GM21360 (cell line): ENCODE measurements at regions not wholly inside any gene's neighbourhood (a gene's known extent, or its start where the extent isn't known, plus 50 kb on each side); places are given as distances from the start of the nearest gene placed in this dataset.
"Not testable (repeated sequence)": the region's sequence is repeated elsewhere in the genome, so short reads cannot be mapped to it uniquely, and the experiment has no call there.

Source experiments
- ATAC-seq: cut with Tn5 transposase; IDR thresholded peaks from one replicate; pipeline ENCODE4 v1.9.1; 2021; ENCODE audit warnings: mild to moderate bottlenecking, moderate library complexity; ENCODE audit not compliant: unreplicated experiment

DNA sequence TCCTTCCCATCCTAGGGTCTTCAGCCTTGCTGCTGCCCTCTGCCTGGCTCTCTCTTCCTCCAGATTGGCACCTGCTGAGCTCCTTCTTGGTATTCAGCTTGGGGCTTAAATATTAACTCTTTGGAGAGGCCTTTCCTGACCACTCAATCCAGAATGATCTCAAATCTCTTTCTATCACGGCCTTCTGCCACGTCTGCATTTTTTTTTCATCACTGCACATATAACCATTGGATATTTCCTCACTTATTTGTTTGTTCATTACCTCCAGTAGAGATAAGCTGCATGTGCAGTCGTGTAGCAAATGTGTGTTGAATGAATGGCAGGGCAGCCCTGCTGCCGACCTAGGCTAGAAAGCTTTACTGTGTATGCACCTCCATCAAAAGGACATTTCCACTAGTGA lies 51.6 kb upstream of the MPP7 start:
- no peak for ATAC-seq

DNA sequence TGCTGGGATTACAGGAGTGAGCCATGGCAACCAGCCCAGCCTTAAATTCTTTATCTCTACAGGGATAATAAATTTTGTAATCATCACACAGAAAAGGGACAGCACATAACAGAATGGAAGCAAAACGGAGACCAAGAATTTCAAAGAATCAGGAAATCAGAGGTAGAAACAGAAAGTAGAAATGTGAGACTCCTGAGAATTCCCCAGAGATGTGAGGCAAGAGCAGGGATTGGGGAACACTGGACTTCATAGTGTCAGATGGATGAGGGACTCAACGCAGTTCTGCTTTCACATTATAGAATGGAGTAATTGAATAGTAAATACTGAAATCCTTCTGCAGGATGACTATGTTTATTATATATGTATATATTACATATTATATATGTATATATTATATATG lies 52.5 kb upstream of the MPP7 start:
- no peak for ATAC-seq

DNA sequence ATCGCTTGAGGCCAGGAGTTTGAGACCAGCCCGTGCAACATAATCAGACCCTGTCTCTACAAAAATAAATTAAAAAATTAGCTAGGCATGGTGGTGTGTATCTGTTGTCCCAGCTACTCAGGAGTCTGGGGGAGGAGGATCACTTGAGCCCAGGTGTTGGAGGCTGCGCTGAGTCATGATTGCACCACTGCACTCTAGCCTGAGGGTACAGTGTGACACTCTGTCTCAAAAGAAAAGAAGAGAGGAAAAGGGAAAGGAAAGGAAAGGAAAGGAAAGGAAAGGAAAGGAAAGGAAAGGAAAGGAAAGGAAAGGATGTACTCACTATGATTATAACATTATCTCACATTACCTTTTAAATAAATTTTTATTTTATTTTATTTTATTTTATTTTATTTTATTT lies 56.5 kb upstream of the MPP7 start:
- ATAC-seq = no peak

DNA sequence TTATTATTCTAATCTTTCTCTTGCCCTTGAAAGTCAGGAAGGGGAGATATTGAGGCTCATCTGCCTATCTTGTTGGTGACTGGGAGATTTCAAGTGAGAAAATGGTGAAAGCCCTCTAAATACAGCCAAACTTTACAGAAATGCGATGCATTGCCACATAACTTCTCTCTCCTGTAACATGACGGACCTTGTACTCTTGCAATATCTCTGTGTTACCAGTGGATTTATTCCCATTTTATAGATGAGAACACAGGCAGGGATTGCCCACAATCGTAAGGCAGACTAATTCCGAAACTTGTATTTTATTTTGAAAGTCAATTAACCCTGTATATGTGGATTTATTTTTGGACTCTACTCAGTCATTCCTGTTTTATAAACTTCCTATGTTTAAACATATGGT lies 57.3 kb upstream of the MPP7 start:
- no peak for ATAC-seq

DNA sequence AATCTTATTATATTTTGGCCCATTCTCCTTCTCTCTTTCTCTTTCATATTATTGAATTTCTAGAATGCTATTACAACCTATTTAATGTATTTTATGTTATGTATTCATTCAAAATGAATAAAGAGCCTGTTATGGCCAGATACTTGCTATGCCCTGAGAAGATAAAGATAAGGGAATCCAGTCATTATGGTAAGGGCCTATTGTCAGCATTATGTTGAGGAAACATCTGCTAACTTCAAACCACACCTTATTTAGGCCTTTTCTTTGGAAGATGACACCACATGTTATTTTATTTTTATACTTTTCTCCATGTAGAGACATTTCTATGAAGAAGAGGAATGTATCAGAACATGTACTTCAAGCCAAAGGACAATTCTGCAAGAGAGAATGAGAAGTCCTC lies 60.5 kb upstream of the MPP7 start:
- no peak for ATAC-seq

DNA sequence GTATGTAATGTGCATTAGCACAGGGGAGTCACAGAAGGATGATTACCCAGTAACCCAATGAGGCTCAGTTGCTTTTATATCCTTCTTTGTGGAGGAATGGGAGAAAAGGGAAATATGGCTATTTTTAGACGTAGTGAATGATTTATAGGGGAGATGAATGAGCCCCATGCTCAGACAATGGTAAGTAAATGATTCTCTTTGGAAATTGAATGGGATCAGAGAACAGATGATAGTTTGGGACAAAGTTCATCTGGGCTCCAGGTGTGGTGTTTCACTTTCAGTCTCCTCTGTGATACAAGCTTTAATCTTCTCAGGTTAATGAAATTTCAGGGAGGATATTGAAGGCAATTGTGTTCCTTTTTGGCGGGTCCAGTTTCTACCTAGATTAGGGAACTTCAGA lies 63.0 kb upstream of the MPP7 start:
- no peak for ATAC-seq

DNA sequence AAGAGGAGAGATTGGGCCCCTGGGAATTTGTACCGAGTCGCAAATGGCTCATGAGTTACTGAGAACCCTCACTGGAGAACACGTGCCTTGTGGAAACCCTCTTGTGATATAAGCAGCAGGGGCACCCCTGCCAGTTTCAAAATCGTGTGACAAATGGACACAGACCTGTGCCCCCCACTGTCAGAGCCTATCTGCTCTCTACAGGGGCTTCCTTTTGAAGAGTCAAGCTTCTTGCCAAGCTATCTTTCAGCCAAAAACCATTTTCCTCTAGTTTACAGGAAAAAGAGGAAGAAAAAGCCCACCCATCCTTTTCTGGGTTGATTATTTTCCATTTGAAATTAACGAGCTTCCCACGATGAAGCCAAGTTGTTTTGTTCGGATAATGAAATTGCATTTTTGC lies 64.1 kb upstream of the MPP7 start:
- no peak for ATAC-seq

DNA sequence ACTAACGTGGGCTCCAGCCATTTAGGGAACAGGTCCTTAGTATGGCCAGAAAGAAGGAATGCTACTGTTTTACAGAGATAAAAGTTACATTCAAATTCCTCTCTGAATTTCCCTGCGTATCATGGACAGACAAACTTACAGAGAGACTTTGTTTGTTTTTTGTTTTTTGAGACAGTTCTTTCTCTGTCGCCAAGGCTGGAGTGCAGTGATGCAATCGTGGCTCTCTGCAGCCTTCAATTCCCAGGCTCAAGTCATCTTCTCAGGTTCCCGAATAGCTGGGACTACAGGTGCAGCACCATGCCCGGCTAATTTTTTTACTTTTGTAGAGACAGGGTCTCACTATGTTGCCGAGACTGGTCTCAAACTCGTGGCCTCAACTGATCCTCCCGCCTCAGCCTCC lies 64.5 kb upstream of the MPP7 start:
- no peak for ATAC-seq

DNA sequence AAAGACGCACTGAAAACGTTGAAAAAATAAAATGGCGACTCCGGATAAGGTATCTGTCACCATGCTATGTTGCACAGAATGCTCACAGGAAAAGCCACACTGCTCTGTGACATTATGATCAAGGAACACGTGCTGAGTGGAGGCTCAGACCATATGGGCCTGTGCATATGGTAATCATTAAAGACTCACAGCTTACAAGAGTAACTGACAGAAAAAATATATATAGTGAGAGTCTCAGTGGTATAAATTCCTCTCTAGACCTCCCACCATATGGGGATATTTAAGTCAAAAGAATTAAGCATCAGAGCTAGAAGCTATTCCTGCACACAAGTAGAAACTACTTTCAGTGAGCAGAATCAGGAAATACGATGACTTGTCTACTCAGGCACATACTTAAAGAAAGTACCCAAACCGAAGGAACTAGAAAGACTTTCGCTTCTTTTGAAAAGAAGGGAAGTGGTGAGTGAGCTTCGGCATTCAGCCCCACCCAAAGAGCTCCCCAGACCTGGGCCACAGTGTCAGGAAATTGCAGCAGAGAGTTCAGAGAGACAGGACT lies 65.1 kb upstream of the MPP7 start:
- ATAC-seq = peak; percentile 98

DNA sequence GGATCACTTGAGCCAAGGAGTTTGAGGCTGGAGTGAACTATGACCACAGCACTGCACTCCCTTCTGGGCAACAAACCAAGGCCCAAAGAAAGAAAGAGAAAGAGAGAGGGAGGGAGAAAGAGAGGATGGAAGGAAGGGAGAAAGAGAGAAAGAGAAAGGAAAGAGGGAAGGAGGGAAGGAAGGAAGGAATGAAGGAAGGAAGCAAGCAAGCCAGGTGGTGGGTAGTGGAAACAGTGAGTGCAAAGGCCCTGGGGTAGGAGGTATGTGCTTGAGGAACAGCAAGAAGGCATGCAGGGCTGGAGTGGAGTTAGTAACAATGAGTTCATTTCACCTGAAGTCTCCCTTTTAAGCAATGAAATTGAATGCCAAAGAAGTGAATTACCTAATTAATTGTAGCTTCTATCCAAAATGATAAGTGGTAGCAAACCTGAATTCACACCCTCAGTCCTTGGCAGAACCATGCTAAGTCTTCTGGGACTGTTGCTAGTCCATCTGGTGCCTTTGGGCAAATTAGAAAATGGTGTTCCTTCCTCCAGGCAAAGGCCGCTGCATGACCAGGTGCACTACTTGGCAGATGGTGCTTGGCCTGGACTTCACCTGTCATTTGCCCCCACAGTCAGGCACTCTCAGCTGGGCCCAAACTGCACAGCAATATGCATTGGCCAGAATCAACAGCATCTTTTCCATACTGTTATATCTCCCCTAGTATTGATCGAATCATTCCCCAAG lies 67.4 kb upstream of the MPP7 start:
- ATAC-seq = no peak

DNA sequence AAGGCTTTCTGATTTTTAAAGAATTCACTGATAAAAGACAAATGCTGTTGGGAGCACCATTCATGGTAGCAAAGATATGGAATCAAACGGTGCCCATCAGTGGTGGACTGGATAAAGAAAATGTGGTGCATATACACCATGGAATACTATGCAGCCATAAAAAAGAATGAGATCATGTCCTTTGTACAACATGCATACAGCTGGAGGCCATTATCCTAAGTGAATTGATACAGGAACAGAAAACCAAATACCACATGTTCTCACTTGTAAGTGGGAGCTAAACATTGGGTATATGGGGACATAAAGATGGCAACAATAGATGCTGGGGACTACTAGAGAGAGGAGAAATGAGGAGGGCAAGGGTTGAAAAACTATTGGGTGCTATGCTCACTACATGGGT lies 68.8 kb upstream of the MPP7 start:
- ATAC-seq = not testable (repeated sequence)

DNA sequence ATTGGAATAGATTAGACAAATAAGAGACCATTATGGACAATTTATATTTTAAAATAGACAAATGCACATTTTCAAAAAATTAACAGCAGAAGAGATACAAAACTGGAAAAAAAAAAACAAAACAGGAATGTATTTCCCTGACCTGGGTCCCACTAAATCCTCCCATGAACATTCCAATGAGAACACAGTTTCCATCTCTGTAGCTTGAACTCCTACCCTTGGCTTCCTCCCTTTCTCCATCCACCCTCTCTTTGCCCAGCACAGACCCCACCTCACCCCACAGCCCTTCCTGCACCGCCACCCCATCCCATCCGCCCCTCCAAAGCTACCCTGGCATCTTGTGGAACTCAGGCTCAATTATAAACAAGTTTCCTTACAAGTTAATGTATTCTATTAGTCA lies 71.2 kb upstream of the MPP7 start:
- no peak for ATAC-seq

DNA sequence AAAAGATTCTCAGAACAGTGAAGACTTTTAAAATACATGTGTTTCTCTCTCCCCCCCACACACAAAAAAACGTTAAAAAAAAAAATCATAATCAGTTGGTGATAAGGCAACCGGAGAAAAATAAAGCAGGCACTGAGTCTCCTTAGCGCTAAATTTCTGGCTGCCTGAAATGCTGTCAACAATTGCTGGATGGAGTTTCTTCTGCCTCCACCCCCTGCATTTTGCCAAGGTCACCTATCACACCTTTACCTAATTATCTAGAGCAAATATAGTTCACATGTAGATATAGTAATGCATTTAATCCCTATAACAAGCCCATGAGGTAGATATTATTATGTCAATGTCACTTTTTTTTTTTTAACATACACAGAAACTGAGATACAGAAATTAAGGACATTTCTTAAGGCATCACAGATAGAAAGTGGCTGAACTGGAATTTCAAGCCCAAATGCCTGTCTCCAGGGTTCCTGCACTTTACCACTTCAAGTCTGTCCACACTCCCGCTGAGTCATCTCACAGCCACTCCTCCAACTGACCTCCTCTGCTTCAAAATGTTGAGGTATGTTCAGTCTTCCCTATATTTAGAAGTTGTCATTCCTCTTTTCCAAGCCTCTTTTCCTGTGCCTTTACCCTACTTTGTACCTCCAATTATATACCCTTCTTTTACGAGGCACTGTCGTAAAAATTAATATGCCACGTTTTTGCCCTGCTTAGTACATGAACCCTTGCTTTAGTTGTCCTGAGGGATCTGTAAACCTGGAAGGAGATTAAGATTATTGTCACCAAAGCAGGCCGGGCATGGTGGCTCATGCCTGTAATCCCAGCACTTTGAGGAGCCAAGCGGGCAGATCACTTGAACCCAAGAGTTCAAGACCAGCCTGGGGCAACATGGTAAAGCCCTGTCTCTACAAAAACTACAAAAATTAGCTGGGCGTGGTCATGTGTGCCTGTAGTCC lies 72.8 kb upstream of the MPP7 start:
- no peak for ATAC-seq

DNA sequence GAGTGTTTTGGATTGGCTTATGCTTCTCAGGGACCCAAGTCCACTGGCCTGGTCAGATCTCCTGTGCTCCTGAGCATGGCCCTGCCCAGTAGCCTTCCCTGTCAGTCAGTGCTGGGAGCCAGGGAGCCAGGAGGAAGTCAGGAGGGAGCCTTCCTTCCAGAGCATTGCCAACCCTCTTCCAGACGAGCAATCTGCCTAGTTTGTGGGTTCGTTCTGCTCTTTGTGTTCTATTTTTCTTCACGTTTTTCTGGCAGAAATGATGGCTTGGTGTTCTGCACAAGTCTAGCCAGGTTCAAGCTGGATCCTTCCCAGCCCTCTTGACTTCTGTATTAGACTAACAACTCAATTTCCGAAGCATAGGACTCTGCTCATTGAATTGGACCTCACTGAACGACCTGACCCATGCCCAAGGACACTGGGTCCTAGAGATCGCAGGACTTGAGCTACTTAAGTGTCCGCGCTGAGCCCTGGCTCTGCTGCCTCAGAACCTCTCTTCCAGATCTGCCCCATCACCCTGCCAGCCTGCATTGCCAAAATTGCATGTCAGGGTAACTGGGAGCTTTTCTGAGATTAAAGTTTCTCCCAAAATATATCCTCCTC lies 76.2 kb upstream of the MPP7 start:
- no peak for ATAC-seq

DNA sequence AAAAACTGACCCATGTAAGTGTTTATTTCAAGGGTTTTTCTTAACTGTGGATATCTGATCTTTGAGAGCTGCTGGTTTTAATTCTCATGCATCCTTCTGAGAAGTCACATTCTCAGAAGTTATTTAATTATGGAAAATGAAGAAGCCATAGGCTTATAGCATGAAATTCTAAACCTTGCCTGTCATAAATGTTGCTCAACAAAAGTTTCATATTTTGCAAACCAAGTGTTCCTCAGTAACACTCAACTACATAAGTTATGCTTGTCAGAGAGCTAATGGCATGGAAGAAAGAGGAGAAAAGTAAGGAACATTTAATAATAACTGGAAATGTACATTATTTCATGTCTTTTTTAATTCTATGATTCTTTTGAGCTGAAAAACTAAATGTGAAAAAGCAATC lies 78.6 kb upstream of the MPP7 start:
- ATAC-seq = no peak

DNA sequence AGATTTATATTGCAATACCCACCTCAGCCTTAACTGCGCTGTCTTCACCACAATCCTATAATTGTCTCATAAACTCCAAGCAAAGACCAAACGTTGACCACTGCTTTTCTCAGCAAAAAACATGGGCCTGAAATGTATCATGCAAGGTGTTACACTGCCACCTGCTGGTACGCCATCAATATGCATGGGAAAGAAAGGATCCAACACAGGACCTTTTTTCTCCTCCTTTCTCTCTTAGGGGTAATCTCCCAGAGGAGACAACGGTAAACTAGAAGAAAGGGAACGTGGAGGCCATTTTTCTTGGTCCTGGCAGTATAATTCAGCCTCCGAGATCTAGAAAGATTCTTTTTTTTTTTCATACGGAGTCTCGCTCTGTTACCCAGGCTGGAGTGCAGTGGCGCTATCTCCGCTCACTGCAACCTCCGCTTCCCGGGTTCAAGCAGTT lies 79.1 kb upstream of the MPP7 start:
- ATAC-seq = peak; percentile 83

DNA sequence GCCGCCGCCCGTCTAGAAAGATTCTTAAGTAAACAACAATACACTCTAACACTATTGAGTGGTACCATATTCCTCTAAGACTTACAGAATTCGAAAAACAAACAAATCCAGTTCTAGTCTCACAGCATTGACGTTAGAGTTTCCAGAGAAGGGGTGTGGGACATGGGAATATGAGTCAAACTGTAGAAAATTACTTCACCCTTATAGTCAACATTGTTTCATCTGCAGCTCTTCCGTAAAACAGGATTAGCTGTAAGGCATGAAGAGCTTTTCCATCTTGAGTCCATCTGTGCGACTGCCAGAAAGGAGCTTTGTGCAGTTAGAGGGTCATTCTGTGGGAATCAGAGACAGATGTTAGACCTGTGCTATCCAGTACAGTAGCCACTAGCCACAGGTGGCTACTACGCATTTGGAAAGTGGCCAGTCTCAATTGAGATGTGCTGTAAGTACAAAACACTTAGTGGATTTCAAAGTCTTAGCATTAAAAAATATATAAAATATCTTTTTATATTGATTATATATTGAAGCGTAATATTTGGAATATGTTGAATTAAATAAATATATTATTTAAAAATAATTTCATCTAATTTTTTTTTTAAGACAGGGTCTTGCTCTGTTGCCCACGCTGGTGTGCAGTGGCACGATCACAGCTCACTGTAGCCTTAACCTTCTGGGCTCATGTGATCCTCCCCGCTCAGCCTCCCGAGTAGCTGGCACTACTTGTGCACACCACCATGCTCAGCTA lies 79.8 kb upstream of the MPP7 start:
- no peak for ATAC-seq

DNA sequence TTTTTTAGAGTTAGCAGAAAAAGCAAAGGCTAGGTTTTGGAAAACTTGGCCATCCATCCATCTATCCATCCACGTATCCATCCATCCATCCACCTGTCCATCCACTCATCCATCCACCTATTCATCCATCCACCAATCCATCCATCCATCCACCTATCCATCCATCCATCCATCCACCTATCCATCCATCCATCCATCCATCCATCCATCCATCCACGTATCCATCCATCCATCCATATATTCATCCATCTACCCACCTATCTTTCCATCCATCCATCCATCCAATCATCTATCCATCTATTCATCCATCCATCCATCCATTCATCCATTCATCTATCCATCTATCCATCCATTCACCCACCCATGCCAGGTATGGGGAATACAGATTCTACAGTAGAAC lies 81.7 kb upstream of the MPP7 start:
- no peak for ATAC-seq

DNA sequence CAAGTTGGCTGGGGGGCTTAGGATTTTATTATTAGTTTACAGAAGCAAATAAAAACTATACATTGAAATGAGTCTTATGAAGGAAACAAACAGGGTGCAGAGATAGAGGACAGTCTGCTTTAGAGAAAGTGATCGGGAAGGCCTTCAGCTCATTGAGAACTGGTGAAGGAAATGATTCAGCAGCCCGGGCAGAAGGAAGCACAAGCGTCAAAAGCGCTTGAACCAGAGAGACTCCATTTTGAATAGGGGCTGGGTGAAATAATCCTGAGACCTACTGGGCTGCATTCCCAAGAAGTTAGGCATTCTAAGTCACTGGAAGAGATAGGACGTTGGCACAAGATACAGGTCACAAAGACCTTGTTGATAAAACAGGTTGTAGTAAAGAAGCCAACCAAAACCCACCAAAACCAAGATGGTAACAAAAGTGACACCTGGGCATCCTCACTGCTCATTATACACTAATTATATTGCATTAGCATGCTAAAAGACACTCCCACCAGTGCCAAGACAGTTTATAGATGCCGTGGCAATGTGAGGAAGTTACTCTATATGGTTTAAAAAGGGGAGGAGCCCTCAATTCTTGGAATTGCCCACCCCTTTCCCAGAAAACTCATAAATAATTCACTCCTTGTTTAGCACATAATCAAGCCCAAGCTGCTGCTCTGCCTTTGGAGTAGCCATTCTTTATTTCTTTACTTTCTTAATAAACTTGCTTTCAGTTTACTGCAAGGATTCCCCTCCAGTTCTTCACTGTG lies 83.1 kb upstream of the MPP7 start:
- no peak for ATAC-seq

DNA sequence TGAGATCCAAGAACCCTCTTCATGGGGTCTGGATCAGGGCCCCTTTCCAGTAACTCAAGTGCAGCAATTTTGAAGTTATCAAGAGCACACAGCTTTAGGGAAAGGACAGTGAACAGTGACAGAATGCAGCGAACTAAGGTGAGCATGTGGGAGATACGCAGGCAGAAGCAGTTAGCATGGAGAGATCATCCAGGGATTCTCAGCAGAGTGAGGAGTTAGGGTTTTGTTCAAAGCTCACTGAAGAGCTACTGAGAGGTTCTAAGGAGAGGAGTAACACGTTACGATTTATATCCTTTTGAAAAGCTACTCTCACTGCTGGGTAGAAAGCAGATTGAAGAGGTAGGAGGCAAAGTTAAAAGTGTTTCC lies 83.6 kb upstream of the MPP7 start:
- ATAC-seq = no peak
